Stomach (tissue), 8 donors: ENCODE measurements at regions not wholly inside any gene's neighbourhood (a gene's known extent, or its start where the extent isn't known, plus 50 kb on each side); places are given as distances from the start of the nearest gene placed in this dataset.

ENCODE experiments used
- DNase-seq, 2 donors: peaks; one replicate each; pipeline versions ENCODE4 v3.0.0 to v3.0.0-alpha.2; 2013 to 2019
- H3K27ac ChIP-seq, 5 donors: fragments of 200-600 bp in 4 of 5; sonication (generic) in 4 of 5; one replicate each; pipeline ENCODE4 v1.5.1; 2013 to 2019; ENCODE audit warnings: mild to moderate bottlenecking in 1 of 5, moderate library complexity in 1 of 5
- H3K27me3 ChIP-seq, 3 donors: fragments of 200-600 bp; sonication (generic); one replicate each; pipeline ENCODE4 v1.5.1; 2017 to 2019; ENCODE audit warnings: mixed run types in 1 of 3
- H3K36me3 ChIP-seq, 4 donors: fragments of 200-600 bp; sonication (generic); 1 replicate in 3 of 4; 2 replicates in 1 of 4; pipeline ENCODE4 v1.5.1; 2016 to 2019
- H3K4me1 ChIP-seq, 4 donors: fragments of 200-600 bp; sonication (generic); one replicate each; pipeline ENCODE4 v1.5.1; 2016 to 2019
- H3K4me3 ChIP-seq, 4 donors: fragments of 200-600 bp; sonication (generic) in 3 of 4; one replicate each; pipeline ENCODE4 v1.5.1; 2016 to 2019; ENCODE audit warnings: mild to moderate bottlenecking in 1 of 4
- H3K9me3 ChIP-seq, 4 donors: fragments of 200-600 bp; sonication (generic); one replicate each; pipeline ENCODE4 v1.5.1; 2016 to 2019
- CTCF ChIP-seq, 7 experiments: fragments of 450-650 bp in 4 of 7; fragments of 200-600 bp in 3 of 7; sonication (generic) in 3 of 7; IDR thresholded peaks; one replicate each; pipeline ENCODE4 v1.5.1; 2016 to 2019; ENCODE audit warnings: antibody characterized with exemption in 7 of 7, control low read depth in 2 of 7, mild to moderate bottlenecking in 1 of 7
- EP300 ChIP-seq: sonication (generic); formaldehyde crosslinking; IDR thresholded peaks from one replicate; pipeline ENCODE4 v1.6.1; 2017; ENCODE audit warnings: antibody characterized with exemption
- POLR2A ChIP-seq, 4 donors: fragments of 450-650 bp; IDR thresholded peaks; one replicate each; pipeline ENCODE4 v1.6.1; 2016; ENCODE audit warnings: antibody characterized with exemption in 4 of 4, control low read depth in 2 of 4, mild to moderate bottlenecking in 1 of 4, moderate library complexity in 1 of 4
- POLR2AphosphoS5 ChIP-seq, 3 donors: sonication (generic); formaldehyde crosslinking; IDR thresholded peaks; one replicate each; pipeline ENCODE4 v1.6.1; 2016; ENCODE audit warnings: antibody characterized with exemption in 3 of 3
- WGBS, 5 donors: extraction: QIAGEN DNeasy Blood & Tissue Kit in 3 of 5; methylation state at CpG; one replicate each; pipeline versions ENCODE4 v1.1.5 to v1.1.7; 2013 to 2018; 5-methylcytosine and 5-hydroxymethylcytosine counted together
- intact Hi-C: fragments of 100-400 bp; cut with DNase I; formaldehyde crosslinking; loops from one replicate; pipeline ENCODE4 v1.15.1; 2023; ENCODE audit warnings: low total_unique reads
- donor health status: healthy with polysubstance abuse.
- donor health status: Bipolar disorder and iron deficiency.
- donor health status: healthy.

- 36 to 49% (median 41%) methylated on average over 4 of the region's 4 CpGs for WGBS, 5 donors
- H3K36me3 ChIP-seq: no peaks in the 10 kb centered on the region
- H3K27me3 ChIP-seq: no peaks in the 10 kb centered on the region
- no peak for DNase-seq
- intact Hi-C loops: no loop called here
- no peak overlapping the region for H3K27ac ChIP-seq
- TF ChIP-seq EP300 (no peak), POLR2AphosphoS5 (IDR thresholded peaks at IDR 0.05) (no peak), CTCF (IDR thresholded peaks at IDR 0.05) (no peak), POLR2A (IDR thresholded peaks at IDR 0.05) (no peak)
- no peak overlapping the region for H3K4me3 ChIP-seq
- H3K4me1 ChIP-seq: no peaks in the 10 kb centered on the region
- no peaks in the 10 kb centered on the region for H3K9me3 ChIP-seq
Observed at GRCh38 chr20:42020316-42020715, 402.1 kb upstream of the CHD6 start.

GRCh38 chr20:42018979-42019378 is 400.8 kb upstream of the CHD6 start:
- Histone ChIP-seq H3K27ac (no peak overlapping the region), H3K4me3 (no peak overlapping the region), H3K4me1 (no peaks in the 10 kb centered on the region), H3K27me3 (no peaks in the 10 kb centered on the region), H3K9me3 (no peaks in the 10 kb centered on the region), H3K36me3 (no peaks in the 10 kb centered on the region)
- no peak for DNase-seq
- intact Hi-C loops: no loop called here
- TF ChIP-seq POLR2A (IDR thresholded peaks at IDR 0.05): no peak
- no peak for TF ChIP-seq POLR2AphosphoS5 (IDR thresholded peaks at IDR 0.05)
- no peak for TF ChIP-seq EP300
- no peak for TF ChIP-seq CTCF (IDR thresholded peaks at IDR 0.05)

- H3K4me1 ChIP-seq: no peaks in the 10 kb centered on the region
- DNase-seq: no peak
- peaks cover 8 to 15% (median 12%) of the 10 kb centered on the region in 4 donors for H3K9me3 ChIP-seq
- 53 to 71% (median 63%) methylated on average over 1 to 3 of the region's 3 CpGs for WGBS, 5 donors
- TF ChIP-seq CTCF (IDR thresholded peaks at IDR 0.05): no peak
- TF ChIP-seq POLR2AphosphoS5 (IDR thresholded peaks at IDR 0.05): no peak
- no peak for TF ChIP-seq EP300
- TF ChIP-seq POLR2A (IDR thresholded peaks at IDR 0.05): no peak
- no peaks in the 10 kb centered on the region for H3K36me3 ChIP-seq
- H3K27ac ChIP-seq: no peak overlapping the region
- H3K4me3 ChIP-seq: no peak overlapping the region
- intact Hi-C loops: no loop called here
- peaks cover 0 to 7% (median 0%) of the 10 kb centered on the region in 3 donors for H3K27me3 ChIP-seq
Observed at GRCh38 chr20:42010090-42010489, 391.9 kb upstream of the CHD6 start.

- Histone ChIP-seq H3K9me3 (peaks cover 8 to 15% (median 12%) of the 10 kb centered on the region in 4 donors), H3K4me3 (no peak overlapping the region), H3K27ac (no peak overlapping the region), H3K27me3 (peaks cover 0 to 7% (median 0%) of the 10 kb centered on the region in 3 donors), H3K4me1 (no peaks in the 10 kb centered on the region), H3K36me3 (no peaks in the 10 kb centered on the region)
- TF ChIP-seq CTCF (IDR thresholded peaks at IDR 0.05): no peak
- TF ChIP-seq POLR2A (IDR thresholded peaks at IDR 0.05): no peak
- TF ChIP-seq POLR2AphosphoS5 (IDR thresholded peaks at IDR 0.05): no peak
- TF ChIP-seq EP300: no peak
- DNase-seq: no peak
- intact Hi-C loops: no loop called here
- 68 to 75% (median 72%) methylated on average over 4 of the region's 4 CpGs for WGBS, 5 donors
Observed at GRCh38 chr20:42007251-42007650, 389.1 kb upstream of the CHD6 start.
